ENCODE measurements at regions not wholly inside any gene's neighbourhood (a gene's known extent, or its start where the extent isn't known, plus 50 kb on each side); places are given as distances from the start of the nearest gene placed in this dataset.
"Not testable (repeated sequence)": the region's sequence is repeated elsewhere in the genome, so short reads cannot be mapped to it uniquely, and the experiment has no call there.

GRCh38 chr7:63694296-63694695, 304.4 kb upstream of the ZNF722 start:
- TF ChIP-seq, protein P1, sequence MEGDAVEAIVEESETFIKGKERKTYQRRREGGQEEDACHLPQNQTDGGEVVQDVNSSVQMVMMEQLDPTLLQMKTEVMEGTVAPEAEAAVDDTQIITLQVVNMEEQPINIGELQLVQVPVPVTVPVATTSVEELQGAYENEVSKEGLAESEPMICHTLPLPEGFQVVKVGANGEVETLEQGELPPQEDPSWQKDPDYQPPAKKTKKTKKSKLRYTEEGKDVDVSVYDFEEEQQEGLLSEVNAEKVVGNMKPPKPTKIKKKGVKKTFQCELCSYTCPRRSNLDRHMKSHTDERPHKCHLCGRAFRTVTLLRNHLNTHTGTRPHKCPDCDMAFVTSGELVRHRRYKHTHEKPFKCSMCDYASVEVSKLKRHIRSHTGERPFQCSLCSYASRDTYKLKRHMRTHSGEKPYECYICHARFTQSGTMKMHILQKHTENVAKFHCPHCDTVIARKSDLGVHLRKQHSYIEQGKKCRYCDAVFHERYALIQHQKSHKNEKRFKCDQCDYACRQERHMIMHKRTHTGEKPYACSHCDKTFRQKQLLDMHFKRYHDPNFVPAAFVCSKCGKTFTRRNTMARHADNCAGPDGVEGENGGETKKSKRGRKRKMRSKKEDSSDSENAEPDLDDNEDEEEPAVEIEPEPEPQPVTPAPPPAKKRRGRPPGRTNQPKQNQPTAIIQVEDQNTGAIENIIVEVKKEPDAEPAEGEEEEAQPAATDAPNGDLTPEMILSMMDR (IDR thresholded peaks at IDR 0.05; ENCODE audit: borderline replicate concordance, extremely low read depth, low read length, poor library complexity, severe bottlenecking), result not testable (repeated sequence)
- TF ChIP-seq EZH2 (IDR thresholded peaks at IDR 0.05; ENCODE audit: borderline replicate concordance, low read depth, low read length, severe bottlenecking), result not testable (repeated sequence)

All from DND-41 (cell line).